DMS79 treated with DMSO at 0.1 percent for 48 hours (cell line): ENCODE measurements at regions not wholly inside any gene's neighbourhood (a gene's known extent, or its start where the extent isn't known, plus 50 kb on each side); places are given as distances from the start of the nearest gene placed in this dataset.
A peak's percentile ranks its signal among the peaks of the same experiment; 100 is the strongest.

Experiments
- DNase-seq: peaks from one replicate; lab custom pipeline; 2025; lab: John Stamatoyannopoulos, UW

DNA sequence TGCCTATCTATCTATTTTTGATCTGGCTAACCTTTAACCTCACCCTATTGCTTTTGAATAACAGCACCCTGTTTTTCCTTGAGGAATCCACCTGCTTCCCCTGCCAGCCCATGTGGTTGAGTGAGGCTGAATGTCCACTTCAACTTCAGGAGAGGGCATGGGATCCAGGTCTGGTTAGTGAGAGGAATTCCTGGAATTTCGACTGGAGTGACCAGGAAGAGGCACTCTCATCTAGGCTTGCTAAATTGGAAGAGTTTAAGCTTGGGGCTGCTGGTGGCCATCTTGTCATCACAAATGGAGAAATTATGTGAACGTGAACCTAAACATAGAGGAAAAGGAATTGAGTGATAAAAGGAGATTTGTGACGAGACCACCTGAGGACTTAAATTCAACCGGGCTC, 322.1 kb downstream of the OSTF1 start:
- no peak for DNase-seq

DNA sequence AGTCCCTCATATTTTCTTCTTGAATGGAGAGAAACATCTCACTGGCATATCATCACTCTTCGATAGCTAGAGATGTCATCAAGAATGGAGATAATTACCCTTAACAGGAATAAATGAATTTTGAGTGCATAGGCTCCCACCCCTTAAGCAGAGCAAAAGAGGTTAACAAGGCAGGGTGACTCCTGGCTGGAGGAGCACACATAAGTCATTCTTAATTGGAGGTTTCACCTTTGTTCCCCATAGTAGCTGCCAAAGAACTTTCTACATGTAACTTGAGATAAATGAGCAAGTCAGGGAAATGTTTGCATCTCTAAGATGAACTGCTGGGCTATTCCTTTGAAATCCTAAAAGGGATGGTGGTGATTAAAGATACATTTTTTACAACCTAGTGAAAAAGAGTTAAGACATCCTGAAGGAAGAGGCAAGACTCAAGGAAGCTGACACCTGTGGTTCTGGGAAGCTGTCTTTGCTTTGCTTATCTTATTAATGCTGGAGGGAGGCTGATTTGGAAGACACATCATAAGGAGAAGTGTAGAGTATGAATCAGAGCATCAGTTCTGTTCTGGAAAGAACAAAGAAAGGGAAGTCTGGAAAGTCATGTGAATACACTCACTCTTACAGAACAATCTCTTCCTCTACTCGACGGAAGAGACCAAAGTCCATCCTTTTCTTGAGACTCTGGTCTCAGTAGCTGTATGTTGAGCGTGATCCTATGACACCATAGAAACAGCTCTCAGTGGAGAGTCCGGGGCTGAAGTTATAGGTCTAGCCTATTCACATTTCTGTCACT, 326.3 kb downstream of the OSTF1 start:
- no peak for DNase-seq

DNA sequence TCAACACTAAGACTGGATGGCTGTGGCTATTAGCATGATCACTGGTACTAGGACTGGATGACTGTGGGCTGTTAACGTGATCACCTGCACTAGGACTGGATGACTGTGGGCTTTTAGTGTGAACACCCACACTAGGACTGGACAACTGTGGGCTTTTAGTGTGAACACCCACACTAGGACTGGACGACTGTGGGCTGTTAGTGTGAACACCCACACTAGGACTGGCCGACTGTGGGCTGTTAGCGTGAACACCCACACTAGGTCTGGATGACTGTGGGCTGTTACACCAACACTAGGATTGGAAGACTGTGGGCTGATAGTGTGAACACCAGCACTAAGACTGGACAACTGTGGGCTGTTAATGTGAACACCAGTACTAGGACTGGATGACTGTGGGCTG, 329.2 kb downstream of the OSTF1 start:
- DNase-seq, result no peak

DNA sequence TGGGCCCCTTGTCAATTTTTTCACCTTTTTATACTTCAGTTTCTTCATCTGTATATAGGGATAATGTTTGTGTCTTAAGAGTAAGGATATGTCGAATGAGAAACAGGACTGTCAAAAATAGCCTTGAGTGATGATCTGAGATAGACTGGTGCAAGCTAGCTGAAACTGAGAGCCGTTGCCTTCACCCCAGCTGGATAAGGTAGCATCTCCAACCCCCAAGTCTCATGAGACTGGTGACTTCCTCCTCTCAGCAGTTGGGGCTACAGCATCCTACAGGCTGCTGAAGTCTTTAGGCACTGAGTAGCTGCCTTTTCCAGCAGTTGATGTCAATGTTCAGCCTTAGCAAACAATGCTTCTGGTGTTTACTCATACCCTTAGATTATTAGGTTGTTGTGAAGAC, 330.2 kb downstream of the OSTF1 start:
- DNase-seq, result no peak

DNA sequence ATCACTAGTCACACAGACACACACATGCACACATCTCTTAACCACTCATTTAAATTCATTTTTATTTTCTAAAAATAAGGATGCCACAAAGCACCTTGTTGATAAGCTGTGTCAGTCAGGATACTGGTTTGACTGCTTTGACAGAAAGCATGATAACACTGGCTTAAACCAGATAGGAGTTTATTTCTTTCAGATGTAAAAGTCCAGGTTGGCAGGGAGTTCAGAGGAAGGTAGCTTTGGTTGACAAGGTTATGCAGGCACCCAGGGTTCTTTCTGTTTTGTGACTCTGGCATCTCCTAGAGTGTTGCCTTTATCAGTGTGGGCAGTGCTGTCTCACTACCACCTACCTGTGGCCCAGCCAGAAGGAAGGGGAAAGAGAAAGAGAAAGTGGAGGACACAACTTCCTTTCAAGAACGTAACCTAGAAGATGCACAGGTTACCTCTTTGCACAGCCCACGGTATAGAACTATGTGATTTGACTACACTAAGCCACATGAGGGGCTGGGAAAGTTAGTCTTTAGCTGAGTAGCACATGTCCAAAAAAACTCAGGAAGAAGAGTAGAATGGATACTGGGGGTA, 334.7 kb downstream of the OSTF1 start:
- no peak for DNase-seq

DNA sequence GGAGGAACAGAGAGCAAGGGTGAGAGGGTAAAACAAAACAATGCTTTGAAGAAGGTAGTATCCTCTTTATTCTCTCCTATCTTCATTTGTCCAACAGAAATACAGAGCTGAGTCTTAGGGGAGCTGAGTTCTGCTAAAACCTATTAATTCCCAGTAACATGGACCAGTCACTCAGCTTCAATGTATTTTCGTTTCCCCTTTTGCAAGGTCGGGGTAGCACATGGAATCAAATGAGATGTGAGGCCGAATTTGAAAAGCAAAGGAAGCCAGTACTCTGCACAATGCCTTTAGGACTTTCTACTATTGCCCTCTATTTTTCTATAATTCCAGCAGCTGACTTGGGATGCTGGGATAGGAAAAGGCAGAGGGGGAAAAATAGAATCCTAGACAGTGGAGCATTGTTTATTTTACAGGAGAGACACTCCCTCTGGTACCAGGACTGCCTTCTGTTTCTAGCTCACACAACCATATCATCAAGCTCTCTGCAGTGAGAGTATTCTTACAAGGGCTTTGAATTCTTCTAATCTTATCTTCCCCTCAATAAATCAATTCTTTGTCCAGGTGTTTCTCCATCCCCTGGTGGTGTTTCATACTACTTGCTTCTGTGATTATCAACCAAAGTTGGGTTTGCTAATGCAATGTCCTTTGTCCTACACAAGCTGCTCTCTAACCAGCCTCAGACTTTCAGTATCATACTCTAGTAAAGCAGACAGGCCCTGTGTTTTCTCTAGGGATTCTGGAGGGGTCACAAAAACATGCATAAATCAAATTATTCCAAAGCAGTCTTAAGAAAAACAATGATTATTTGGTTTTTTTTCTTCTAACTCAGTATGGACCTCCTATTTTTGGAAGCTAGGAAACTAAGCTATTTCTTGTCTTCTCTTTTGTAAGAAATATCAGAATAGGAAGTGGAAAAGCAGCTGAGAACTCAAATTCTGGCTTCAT, 341.5 kb downstream of the OSTF1 start:
- no peak for DNase-seq

DNA sequence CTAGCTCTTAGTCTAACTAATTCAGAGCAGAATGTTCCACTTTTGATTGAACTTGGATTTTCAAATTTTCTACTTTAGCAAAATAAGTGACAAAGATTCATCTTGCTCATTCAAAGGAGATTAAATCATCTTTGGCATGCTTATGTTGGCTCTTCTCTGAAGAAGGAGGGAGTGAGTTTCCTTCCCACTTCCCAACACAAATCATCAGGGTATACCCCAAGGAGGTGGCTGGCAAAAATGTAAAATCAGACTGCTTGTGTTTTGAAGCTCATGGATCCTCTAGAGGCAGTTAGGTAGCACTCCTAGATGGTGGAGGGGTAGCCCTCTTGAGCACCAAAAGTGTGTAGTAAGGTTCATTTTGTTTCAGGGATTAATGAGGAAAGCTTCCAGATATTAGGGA, 343.1 kb downstream of the OSTF1 start:
- no peak for DNase-seq

DNA sequence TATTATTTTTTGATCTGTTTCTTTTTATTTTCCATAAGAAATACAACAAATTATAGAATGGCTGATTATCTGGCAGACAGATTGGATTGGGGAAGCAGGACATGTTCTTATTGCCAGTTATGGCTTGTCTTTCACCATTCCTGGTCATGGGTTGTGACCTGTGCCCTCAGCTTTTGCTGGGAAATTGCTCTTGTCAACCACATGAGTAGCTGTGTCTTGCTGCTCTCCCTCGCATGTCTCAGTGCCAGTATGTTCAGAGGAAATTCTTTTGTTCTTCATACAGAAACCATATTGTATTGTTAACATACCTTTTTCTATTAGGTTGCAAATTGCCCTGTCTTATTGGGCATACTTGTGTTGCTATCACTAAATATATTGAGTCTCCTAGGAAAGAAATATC, 344.1 kb downstream of the OSTF1 start:
- DNase-seq, result no peak

DNA sequence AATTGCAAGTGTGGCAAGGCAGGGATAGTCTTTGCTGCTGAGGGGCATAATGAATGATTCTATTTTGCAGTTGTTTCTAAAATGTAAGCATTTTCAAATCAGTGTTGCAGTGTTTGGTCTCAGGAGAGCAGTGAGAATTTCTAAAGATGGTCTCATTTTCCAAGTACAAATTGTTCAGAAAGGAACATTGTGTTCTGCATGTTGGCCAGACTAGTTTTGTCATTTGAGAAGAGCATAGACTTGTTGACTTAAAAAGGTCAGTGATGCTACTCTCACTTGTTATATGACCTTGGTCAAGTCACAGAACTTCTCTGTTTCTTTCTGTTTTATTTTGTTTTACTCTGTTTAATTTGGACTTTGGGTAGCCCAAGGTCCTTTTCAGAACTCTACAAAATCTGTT, 344.6 kb downstream of the OSTF1 start:
- no peak for DNase-seq

DNA sequence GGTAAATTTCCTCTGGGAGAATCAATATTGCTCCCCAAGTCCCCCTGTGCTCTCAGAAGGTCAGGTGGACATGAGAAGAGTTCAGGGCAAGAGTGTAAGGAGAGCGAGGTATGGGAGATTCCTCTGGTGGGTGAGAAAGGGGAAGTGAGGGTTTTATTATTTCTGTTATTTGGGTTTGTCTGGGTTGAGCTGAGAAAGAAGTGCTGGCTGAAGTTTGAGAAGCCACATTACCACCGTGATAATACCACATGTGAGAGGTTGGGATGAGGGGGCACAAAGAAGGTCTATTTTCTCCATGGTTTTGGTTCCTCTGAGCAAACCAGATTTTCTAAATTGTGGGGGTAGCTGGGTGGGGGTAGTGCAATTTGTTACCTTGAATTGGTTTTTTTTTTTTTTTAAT, 350.4 kb downstream of the OSTF1 start:
- no peak for DNase-seq

DNA sequence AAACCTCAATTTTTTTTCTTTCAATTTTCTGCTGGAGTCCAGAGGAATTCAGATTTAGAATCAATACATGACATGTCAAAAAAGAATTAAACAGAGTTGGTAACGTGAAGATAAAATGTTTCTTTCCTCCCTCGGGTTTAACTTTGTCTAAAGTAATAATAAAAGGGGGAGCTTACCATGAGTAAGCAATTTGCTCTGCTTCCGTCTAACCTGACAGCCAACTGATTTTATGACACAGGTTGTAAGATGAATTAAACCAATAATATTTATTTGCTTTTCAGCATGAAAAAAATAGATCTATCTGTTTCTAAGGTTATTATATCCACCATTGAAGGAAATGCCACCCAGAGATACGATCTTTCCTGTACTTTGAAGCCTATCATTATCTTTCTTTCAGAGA, 352.6 kb downstream of the OSTF1 start:
- DNase-seq, result no peak

DNA sequence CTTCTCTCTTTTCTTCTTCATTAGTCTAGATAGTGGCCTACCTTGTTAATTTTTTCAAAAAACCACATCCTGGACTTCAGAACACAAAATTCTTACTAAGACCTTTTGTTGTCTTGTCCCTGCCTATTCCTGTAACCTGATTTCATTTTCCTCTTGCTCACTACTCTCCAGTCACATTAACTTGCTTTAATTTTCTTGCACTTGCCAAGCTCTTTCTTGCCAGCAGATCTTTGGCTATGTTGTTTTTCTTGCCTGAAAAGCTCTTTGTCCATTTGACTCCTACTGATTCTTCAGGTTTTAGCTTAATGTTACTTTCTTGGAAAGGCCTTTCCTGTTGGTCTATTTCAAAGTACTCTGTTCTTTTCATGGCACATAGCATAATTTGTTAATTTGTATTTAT, 356.8 kb downstream of the OSTF1 start:
- no peak for DNase-seq

DNA sequence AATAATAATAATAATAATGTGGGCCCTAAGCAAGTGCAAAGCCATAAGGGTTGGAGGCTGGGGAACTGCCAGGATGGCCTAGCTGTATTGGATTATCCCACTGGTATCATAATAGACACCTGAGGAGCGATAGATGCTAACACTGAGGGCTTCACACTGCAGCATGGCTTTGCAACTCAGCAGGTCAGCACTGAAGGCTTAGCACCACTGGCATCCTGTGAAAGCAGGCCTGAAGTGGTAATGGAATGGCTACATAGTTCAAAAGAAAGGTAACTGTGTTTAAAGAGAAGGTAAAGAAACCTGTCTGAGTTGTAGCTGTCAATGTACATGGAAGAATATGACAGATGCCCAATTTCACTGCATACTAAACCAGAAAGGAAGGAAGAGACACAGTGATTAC, 359.0 kb downstream of the OSTF1 start:
- DNase-seq, result no peak

DNA sequence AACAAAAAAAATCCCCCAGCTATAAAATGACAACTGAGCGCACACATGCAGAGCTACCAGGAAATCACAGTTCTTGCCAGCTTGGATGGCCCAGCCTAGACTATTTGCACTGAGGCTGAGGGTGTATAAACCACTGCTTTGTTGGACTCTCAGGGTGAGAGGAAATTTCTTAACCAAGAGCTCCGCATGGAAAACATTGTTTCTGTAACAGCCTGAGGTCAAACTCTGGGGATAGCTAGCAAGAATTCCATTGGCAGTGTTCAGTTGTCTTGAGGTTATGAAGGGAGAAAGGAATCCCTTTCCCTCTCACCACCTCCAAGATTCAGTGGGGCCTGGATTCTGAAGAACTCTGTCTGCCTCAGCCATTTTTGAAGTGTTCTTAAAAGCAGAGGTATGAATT, 360.0 kb downstream of the OSTF1 start:
- DNase-seq, result peak; percentile 10

DNA sequence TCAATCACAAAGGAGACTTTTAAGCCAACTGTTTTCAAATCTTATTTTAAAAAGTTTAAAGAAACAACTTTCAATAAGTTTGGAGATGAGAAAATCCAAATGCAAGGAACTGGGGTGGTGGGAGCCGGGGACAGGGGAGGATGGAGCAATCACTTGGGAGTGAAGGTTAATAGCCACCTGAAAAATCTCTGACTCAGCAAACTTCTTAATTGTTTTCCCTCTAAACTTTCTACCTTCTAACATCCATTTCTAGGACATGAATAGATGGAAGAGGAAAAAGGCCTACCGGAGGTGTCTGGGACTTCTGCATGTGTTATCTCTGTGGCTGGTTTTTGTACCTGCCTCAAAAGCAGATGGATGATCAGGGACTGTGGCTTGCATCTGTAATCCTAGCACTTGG, 360.6 kb downstream of the OSTF1 start:
- DNase-seq, result no peak

DNA sequence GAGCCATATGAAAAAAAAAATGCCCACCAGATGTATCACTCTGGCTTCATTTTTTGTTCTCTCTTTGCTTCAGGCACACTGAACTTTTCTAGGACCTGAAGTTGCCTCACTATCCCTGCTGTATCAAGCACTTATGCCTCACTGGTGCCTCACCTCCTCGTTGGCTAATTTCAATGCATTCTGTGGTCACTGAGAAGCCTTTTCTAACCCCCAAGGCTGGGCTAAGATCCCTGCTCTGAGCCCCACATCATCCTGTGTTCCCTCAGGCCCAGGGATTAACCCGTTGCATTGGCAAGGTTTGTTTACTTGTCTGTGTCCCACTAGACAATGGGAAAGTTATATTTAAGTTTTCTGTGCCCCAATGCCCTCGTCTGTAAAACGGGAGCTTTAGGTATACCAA, 362.7 kb downstream of the OSTF1 start:
- peak; percentile 13 for DNase-seq

DNA sequence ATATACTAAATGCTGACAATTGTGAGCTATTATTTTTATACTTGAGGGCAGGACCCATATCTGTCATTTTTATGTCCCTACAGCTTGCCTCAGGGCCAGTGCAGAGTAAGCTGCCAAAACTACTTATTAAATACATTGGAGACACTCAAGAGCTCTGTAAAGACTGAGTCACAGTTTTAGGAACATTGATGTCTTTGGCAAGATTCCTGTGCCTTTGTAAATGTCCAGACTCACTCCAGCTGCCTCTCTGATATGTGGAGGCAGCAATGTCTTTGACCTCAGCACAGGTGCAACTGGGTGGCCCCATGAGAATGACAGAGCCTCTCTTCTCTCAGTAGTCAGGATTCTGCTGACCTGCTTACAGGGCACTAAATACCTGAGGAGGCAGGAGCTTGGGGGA, 363.2 kb downstream of the OSTF1 start:
- DNase-seq, result peak; percentile 36

DNA sequence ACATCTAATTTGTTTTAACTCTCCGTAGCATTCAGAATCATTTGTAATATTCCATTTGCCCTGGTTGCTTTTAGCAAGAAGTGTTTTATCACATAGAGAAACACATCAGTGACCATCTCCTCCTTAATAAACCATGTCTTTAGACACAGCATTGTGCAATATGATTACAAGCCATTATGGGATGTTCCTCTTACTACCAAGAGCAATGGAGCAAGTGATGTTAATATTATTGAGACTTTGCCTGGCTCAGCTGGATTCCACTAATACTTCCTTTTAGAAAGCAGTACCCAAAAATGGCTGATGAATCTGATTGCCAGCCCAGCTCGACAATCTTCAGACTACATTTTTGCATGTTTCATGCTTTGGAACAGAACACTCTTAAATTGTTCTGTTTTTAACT, 364.2 kb downstream of the OSTF1 start:
- no peak for DNase-seq

DNA sequence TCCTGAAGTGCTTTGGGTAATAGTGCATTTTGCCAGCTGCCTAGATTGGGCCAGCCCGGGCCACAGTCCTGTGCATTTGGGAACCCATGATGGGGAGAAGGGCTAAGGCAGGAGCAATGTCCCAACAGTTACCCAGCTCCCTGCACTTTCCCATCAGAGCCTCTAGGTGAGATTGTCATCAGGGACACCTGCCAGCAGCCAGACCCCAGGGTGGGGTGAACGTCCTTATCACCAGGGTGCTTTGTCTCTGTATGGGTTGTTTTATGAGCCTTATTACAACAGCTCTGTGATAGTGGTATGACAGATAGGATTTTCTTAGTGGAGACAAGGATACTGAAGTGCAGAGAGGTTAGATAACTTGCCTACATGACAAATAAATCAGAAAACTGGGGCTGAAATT, 365.7 kb downstream of the OSTF1 start:
- no peak for DNase-seq

DNA sequence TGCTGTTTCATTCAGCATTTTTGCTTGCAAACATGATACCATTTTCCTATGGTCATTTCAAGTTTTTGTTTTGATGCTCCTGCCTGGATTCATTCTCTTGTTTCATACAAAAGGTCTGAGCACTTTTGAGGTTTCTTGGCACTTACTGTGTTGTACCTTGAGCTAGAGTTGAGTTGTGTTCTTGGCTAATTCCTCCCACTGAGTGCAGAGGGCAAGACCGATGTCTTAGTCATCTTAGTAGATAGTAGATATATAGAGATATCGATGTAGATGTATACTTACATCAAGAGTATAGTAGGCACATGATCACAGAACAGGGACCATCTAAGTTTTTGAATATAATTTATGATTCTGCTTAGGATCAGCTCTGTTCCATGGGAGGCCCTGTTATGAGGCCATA, 366.6 kb downstream of the OSTF1 start:
- DNase-seq, result no peak

DNA sequence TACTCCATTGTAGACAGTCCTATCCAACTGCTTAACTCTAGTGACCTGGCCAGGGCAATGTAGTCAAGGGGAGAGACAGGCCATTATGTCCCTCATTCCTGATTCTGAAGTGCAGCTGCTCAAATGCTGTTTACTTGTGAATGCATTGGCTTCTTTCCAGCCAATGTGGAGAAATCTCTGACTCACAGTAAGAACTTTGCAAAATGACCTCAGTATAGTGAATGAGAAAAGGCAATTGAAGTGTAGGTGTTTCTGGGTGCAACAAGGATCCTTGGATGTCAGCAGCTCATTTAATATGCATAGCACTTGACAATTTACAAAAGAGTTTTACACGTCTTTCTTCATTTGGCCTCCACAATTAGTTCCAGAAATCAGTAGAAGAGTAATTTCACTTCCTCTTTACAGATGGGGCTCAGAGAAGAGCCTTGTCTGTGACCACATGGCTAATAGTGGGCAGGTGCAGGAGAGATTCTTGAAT, 367.2 kb downstream of the OSTF1 start:
- DNase-seq, result peak; percentile 20

DNA sequence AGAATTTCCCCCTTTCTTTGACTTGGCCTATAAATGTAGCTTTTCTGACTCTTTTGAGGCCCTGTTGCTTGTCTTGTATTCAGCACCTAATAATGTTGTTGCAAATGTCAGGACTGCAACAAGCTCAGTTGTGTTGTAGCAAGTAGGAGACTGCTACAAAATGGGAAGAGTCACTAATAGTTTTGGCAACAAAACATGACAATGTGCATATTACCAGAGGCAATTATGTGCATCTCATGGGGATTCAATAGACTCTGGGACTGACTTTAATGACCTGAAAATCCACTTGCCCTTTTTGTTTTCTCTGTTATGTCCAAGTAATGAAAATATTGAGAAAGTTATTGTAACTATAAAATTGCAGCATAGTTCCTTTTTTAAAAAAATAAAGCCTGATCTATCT, 368.4 kb downstream of the OSTF1 start:
- no peak for DNase-seq

DNA sequence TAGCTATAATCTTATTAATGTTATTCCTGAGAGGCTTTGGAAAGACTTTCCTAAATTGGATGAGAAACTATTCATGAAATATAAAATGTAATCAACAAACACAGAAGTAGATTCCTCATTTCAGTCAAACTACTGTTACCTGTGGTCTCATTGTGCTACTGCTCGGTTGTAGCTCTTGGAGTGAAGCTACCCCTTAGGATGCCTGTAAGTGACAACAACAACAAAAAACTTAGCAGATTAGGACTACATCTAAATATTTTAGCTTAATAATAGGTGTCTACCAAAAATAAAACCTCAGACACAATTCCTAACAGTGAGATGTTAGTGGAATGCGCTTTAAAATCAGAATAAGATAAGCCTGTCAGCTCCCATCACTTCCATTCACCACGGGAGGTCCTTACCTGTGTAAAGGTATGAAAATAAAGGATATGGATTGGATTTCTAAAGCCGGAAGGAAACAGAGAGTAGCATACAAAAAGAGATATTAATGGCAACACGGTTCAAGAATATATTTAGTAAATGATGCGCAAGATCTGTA, 369.2 kb downstream of the OSTF1 start:
- no peak for DNase-seq
